IPS DF 4.7 (cell line): ENCODE measurements at regions not wholly inside any gene's neighbourhood (a gene's known extent, or its start where the extent isn't known, plus 50 kb on each side); places are given as distances from the start of the nearest gene placed in this dataset.
"Not testable (repeated sequence)": the region's sequence is repeated elsewhere in the genome, so short reads cannot be mapped to it uniquely, and the experiment has no call there.

ENCODE experiments used
- DNase-seq: peaks from one replicate; pipeline ENCODE4 v3.0.0-alpha.2; 2013; ENCODE audit warnings: low spot score; ENCODE audit errors: extremely low read depth

DNA sequence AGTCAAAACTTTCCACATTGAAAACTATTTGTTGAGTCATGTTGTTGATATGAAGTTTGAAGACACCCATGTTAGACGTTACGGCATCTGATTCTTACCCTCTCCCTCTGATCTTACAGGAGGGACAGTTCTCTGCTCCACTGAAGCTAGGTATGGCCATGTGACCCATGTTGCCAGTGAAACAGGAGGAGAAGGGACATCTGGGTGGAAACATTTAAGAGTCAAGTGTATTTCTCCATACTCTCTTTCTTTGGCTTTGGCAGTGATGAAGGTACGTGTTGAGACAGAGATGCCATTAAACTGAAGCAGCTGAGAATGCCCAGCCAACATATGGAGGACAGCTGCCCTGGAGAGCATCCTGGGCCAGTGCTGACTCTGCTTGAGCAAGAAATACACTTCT lies 198.4 kb upstream of the PTGFR start:
- no peak for DNase-seq

DNA sequence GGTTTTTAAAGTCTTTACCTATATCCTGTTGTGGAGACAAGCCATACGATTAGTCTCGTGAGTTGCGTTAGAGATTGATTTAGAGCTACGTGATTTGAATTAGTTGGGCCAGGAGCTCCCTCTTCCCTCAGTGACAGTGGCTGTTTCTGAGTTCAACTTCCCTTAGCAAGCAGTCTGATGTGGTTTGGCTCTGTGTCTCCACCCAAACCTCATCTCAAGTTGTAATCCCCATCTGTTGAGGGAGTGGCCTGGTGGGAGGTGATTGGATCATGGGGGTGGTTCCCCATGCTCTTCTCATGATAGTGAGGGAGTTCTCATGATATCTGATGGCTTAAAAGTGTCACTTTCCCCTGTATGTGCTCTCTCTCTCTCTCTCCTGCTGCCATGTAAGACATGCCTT lies 192.9 kb upstream of the PTGFR start:
- no peak for DNase-seq

DNA sequence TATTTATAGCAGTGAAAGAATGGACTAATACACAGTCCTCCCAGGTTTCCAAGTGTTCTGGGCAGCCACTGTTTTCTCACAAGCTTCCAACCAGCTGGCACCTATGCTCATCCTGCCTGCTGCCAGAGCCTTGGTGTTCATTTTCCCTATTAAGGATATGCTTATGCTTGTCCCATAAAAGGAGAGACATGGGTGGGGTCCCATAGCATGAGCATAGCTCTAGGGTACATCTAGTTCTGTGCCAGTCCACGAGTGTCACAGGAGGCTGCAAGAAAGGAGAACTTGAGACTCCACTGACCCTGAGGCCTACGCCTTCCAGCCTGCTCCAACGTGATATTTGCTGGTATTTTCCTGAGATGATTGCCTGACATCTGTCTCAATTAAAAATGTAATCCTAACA lies 192.4 kb upstream of the PTGFR start:
- no peak for DNase-seq

DNA sequence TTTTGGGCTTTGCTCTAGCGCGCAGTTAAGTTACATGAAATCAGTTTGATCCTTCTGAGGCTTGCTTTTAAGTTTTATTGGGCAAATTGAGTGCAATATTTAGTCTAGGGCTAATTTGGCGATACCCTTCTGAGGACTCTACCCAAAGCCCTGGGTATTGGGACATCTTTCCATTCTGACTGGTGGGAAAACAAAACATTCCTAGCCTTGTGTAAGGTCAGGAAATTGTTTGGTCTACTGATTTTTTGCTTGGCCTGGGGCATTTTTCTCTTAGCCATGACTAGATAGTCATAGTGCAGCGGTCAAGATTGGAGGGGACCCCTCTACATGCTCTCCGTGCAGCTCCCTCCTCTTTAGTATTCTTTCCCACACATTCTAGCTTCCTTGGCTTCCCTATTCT lies 189.6 kb upstream of the PTGFR start:
- DNase-seq: no peak

DNA sequence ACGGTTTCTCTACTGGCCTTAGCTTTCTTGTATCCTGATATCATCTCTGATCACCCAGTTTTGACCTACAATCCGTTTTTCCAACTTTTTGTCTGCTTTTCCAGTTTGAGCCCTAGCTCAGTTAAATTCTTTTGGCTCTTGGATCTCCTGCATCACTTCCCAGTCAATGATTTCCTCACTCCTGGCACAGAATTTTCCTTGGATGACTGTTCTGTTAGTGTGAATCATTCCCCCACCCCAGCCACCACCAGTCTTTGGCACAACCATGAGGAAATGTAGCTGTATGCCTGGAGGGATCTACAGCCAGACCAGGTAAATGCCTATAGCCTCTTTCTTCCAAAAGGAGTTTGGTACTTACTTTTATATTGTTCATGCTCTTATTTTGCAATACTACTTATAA lies 187.2 kb upstream of the PTGFR start:
- DNase-seq: no peak

DNA sequence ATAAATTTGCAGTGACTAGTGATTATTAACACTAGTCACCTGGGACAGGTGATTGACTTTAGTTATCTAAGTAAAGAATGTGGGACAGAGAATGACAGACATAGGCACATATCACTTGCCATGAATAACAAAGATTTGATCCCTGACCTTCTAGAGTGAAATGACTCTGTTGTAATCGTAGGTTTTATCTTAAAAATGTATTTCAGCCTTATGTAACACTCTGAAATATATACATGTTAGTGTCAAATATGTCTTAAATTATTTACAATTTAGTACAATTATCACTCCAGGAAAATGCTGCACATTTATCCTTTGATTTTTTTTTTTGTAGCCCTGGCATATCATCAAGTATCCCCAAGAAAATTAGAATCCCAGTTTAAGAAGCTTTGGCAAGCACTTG lies 186.4 kb upstream of the PTGFR start:
- no peak for DNase-seq

DNA sequence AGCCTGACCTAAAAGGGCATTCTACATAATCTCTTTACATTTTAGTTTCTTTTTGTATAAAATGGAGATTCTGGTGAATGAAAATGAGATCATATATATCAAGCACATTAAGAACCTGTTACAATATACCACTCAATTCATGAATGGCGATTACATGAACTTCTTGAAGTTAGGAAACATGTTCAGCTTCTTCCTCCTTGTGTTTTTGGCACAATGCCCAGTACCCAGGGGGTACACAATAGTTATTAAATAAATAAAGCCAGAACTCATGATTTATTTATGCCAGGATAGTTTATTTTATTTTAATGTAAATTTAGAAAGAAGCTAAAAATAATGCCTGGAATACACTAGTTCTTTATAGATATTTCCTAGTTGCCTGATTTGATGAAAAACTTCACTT lies 186.0 kb upstream of the PTGFR start:
- no peak for DNase-seq

DNA sequence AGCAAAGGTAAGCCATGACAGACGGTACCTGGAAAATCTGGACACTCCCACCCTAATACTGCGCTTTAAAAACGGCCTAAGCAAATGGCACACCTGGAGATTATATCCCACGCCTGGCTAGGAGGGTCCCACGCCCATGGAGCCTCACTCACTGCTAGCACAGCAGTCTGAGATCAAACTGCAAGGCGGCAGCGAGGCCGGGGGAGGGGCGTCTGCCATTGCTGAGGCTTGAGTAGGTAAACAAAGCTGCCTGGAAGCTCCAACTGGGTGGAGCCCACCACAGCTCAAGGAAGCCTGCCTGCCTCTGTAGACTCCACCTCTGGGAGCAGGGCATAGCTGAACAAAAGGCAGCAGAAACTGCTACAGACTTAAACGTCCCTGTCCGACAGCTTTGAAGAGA lies 180.5 kb upstream of the PTGFR start:
- DNase-seq: not testable (repeated sequence)

DNA sequence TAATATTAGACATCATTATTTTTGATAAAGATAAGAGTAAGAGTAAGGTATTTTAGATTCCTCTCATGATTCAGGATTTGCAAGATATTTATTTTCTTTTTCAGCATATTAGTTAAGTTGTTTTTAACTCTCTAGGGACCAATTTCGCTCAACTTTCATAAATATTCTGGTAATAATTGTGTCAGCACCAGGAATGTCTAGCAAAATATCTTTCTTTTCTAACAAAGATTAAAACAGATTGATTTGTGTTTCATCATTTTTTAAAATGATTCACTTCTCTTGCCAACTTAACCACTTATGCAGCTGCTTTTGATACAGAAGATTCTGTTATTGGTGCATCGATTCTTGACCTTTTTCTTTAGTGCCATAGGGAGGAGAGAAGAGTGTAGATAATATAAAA lies 172.8 kb upstream of the PTGFR start:
- no peak for DNase-seq

DNA sequence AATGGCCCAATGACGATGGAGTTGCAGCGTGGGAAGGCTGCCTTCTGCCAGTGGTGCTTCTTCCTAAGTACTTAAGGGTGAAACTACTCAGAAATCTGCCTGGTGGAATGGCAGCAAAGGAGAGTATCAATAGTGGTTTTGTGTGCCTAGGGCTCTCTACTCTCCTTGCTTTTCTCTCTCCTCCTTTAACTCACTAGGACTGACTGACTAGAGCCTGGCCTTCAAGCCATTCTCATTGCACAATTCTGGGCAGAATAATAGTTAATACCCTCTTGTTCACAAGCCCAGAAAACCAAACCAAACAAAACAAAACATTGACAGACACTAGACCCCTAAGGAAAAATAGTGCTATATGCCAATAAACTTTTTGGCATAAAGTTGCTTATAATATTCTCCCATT lies 171.2 kb upstream of the PTGFR start:
- DNase-seq: no peak

DNA sequence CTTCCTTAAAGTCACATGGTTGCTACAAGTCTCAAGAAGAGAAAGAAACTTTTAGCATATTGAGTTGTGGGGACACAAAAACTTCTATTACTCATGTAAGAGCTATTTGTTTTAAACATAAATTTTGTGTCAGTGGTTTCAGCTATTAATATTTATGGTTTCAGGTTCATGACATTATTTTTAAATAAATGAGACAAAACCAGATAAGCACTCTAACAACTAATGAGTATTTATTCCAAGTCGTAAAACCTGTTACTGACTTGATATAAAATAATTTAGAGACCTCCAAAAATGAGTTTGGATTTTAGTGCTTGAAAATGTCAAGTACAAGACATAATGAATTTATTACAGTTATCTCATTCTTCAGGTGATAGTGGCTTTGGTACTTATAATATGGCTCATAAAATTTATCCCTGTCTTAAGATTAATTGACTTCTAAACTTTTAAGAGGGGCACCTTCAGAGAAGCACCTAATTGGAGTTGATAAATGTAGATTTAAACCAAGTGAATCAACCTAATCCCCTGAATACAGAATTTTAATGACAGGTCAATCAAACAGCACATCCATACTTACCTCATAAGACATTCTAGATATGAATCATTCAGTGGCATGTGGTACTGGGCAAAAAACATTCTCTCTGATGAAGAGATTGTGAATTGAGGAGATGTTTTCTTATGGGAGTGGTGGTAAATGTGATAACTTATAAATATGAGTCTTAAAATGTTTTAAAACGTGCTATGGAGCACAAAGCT lies 167.7 kb upstream of the PTGFR start:
- no peak for DNase-seq

DNA sequence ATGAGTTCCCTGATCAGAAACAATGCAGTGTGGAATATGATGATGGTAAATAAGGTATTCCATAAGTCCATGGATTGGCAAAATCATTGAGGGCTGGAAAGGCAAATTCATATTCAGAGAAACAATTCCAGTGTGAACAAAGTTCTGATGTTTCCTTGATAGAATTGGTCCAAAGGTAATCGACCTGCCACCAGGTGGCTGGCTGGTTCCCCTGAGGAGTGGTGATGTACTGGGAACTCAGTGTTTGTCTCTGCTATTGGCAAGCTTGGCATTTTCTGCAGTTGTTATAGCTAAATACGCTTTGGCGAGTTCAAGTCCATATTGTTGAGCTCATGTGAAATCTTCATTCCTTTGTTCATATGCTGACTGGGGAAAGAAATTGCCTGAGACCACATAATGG lies 165.5 kb upstream of the PTGFR start:
- no peak for DNase-seq

DNA sequence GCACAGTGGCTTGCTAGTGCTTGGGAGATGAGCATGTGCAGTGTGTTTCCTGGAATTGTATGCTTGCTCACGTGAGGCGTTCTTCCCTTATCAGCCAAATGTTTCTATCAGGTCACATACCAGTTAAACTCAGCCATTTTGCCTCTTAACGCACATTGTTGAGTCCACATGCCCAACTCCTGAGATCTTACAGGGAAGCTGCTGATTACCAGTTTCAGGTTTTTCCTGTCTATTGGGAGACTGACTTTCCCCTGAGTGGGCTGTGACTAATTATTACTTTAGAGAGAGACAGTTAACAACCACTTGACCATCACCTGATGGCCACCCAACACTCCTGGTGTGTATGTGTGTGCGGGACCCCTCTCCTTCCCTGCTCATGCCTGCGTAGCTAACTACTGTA lies 161.3 kb upstream of the PTGFR start:
- DNase-seq: no peak

DNA sequence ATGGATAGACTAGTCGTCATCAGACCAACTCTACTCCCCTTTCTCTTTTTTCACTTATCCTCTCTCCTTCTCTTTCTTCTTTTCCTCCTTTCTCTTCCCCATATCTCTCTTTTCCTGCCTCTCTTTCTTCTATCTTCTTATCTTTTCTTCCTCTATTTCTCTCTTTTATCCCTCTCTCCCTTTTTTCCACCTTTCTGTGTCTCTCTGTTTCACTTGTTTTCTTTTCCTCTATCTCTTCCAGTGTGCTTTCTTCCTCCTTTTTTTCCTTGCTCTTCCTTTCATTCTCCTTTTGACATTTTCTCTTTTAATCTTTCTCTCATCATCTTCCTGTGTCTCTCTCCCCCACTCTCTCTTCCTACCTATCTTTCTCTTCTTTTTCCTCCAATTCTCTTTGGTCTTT lies 159.0 kb upstream of the PTGFR start:
- DNase-seq: no peak

DNA sequence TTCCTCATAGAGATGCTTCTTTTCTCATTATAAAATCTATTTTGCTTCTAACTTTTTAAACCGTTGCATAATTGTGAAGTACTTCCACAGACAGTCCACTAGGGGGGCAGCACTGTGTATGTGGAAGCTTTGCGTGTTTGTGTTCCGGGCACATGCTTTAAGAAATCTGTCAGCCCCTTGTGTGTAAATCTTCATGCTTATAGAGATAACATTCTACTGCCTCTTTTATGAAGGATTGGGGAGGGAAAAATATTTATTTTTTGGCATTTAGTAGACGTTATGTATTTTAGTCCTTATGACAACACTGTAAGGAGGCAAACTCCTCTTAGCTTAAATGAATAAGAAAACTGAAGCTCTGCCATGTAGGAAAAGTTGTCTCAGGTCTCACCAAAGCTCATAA lies 157.3 kb upstream of the PTGFR start:
- DNase-seq: no peak

DNA sequence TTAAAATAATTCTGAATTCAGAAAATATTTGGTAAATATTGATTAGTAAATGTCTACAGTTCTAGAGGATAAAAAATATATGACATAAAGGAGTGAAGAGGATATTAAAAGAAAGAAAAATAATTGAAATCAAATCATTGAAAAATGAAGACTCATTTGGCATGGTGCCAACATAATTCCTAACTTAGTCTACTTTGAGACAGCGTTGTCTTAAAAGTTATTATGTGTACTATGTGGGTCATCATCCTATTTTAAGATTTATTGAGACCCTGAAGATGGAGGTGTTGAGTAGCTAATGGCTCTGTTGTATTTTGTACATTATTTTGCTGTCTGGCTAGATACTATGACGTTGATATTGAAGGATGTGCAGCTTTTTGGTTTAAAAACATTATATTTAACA lies 156.7 kb upstream of the PTGFR start:
- no peak for DNase-seq

DNA sequence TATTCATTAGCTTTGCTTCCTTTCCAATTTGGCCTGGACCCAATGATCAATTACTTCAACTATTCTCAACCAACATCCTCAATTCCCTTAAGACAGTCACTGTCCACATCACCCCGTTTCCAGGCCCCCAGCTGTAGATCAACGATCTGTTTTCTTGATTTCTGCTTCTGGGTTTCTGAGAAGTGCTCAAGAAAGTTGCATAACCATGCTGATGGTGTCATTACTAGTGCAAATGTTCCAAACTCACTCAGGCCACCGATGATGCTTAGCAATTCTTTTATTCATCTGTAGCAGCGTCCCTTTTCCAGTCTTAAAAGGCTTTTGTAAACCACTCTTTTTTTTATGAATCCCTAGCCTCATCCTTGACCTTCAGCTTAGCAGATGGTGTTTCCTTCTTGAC lies 155.8 kb upstream of the PTGFR start:
- no peak for DNase-seq

DNA sequence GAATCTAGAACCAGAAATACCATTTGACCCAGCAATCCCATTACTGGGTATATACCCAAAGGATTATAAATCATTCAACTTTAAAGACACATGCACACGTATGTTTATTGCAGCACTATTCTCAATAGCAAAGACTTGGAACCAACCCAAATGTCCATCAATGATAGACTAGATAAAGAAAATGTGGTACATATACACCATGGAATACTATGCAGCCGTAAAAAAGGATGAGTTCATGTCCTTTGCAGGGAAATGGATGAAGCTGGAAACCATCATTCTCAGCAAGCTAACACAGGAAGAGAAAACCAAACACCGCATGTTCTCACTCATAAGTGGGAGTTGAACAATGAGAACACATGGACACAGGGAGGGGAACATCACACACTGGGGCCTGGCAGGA lies 154.0 kb upstream of the PTGFR start:
- not testable (repeated sequence) for DNase-seq

DNA sequence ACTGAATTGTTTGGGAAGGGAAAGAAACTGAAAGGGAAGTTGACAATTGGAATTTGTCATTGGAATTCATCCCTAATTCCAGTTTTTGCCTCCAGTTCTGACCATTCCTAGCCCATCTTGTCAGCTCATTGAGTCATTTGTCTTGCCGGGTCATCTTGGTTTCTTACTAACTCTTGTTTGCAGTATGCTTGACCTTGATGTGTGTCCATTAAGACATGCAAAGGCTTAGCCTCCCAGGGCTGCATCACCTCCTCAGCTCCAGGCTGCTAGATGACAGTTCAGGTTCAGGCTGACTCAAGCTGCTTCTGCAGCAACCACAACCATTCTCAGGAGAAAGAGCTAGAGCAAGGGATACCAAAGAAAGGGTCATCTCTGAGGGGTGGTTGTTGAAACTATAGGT lies 151.3 kb upstream of the PTGFR start:
- no peak for DNase-seq

DNA sequence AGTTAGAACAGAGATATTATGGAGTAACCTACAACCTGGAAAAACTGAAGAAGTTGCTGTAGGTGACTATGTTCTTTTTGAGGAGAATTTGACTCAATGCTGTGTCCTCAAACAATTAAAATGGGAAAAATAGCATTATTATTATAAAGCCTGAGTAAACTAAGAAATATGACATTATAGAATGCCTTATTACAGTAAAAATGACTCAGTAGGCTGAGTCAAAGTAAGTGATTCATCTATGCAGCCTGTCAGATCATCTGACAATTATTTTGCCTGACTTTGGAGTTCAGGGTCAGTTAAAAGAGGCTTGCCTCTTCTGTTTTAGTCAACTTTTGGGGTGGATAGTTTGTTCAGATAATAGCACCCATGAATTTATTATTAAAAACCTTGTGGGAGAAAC lies 150.8 kb upstream of the PTGFR start:
- no peak for DNase-seq

DNA sequence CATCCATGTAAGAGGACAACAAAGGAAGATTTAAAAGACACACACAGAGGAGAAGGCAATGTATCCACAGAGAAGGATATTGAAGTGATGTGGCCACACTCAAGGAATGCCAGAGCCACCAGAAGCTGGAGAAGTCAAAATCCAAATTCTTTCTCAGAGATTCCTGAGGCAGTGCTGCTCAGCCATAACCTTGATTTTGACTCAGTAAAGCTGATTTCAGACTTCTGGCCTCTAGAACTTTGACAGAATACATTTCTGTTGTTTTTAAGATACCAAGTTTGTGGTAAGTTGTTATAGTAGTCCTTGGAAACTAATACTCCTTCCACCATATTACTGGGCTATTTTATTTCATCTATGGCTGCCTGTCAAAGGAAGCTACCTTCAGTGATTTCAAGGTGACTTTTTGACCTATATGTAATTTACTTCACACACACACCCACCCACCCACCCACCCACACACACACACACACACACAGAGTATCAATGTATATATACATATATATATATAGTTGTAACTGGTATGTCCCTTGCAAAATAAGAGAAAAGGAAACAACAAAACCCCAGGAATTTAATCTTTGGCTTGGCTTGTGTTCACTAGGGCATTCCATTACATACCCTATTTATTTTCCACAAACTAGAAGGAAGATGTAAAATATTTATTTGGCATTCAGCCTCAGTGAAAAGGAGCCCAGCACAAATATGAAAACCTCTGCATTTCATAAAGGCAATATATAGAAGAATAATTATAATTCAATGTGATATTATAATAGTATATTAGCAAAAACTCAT lies 142.1 kb upstream of the PTGFR start:
- no peak for DNase-seq

DNA sequence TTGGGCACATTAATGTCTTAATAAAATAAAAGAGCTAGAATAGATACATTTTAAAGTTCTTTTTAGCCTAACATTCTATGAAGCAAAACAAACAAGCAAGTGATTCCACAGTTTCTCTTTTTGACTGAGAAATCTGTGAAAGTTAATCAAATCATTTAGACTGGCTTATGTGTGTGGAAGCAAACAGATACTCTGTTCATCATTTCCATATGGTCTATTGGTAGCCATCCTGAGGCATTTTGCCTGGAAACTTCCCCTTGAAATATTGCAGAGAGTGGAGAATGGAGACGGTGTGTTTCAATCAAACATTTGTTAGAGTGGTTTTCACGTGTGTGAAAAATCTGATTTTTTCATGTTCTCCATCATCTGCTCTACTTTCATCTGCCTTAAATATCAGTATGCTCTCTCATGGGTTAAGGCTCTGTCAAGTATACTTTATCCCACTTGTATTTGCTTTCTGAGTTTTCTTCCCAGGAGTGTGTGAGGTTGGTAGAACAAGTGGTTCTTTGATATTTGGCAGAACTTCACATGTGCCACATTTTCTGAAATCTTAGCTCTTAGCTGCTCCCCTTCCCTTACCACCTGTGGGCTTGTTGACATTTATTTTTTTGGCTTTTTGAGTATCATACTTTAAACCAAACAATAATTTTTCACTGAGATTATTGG lies 139.1 kb upstream of the PTGFR start:
- no peak for DNase-seq

DNA sequence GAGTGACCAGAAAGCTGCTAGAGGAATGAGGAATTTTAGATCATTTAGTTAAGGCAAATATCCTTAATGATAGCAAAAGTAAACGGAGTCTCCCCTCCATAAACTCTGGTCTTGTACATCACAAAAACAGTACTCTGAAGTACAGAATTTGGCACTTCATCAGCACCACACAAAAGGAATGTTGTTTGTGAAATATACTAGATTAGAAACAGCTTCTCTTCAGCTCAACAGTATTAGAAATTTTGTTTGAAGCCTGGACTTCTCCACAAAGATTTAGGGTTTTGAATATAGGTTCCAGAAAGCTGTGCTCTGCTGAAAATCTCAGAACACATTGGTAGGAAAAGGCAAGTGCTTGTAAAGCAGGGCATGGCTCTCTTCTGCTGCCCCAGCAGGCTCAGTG lies 135.1 kb upstream of the PTGFR start:
- no peak for DNase-seq
